ENCODE measurements at regions not wholly inside any gene's neighbourhood (a gene's known extent, or its start where the extent isn't known, plus 50 kb on each side); places are given as distances from the start of the nearest gene placed in this dataset.

- 0 out of 3 replicates have a peak, but pooled peaks have one; percentile 4 for ATAC-seq
- TF ChIP-seq OSR1 (CRISPR knock-in tag; IDR thresholded peaks at IDR 0.05) (no peak), TSHZ2 (CRISPR knock-in tag; IDR thresholded peaks at IDR 0.05) (no peak), TCF4 (CRISPR knock-in tag; IDR thresholded peaks at IDR 0.05; ENCODE audit: borderline replicate concordance) (0 out of 2 replicates have a peak, but pooled peaks have one; percentile 22), ZNF8 (CRISPR knock-in tag; IDR thresholded peaks at IDR 0.05) (no peak), ZFP3 (CRISPR knock-in tag; IDR thresholded peaks at IDR 0.05) (no peak), ZFP30 (CRISPR knock-in tag; IDR thresholded peaks at IDR 0.05) (no peak), SNAI2 (CRISPR knock-in tag; IDR thresholded peaks at IDR 0.05) (peak; percentile 29; the same call in 1 of the 2 replicates), ARNTL (CRISPR knock-in tag; IDR thresholded peaks at IDR 0.05; ENCODE audit: borderline replicate concordance, low read depth) (no peak), ZNF70 (CRISPR knock-in tag; IDR thresholded peaks at IDR 0.05) (no peak)
These were observed 306.3 kb downstream of the SOX9 start for GRCh38 chr17:72426948-72427760.

- no peak for ATAC-seq
- TF ChIP-seq ZFP30 (CRISPR knock-in tag; IDR thresholded peaks at IDR 0.05), result no peak
- no peak for TF ChIP-seq GLIS3 (CRISPR knock-in tag; IDR thresholded peaks at IDR 0.05)
- TF ChIP-seq TSHZ2 (CRISPR knock-in tag; IDR thresholded peaks at IDR 0.05), result no peak
- TF ChIP-seq ARNTL (CRISPR knock-in tag; IDR thresholded peaks at IDR 0.05; ENCODE audit: borderline replicate concordance, low read depth), result no peak
- TF ChIP-seq SNAI2 (CRISPR knock-in tag; IDR thresholded peaks at IDR 0.05), result no peak
- TF ChIP-seq ZFP3 (CRISPR knock-in tag; IDR thresholded peaks at IDR 0.05), result no peak
- no peak for TF ChIP-seq PPARA (CRISPR knock-in tag; IDR thresholded peaks at IDR 0.05; ENCODE audit: borderline replicate concordance)
- no peak for TF ChIP-seq ESRRG (CRISPR knock-in tag; IDR thresholded peaks at IDR 0.05)
- TF ChIP-seq OSR1 (CRISPR knock-in tag; IDR thresholded peaks at IDR 0.05), result no peak
- TF ChIP-seq TOX (CRISPR knock-in tag; IDR thresholded peaks at IDR 0.05; ENCODE audit: borderline replicate concordance), result no peak
- TF ChIP-seq POU6F1 (CRISPR knock-in tag; IDR thresholded peaks at IDR 0.05; ENCODE audit: borderline replicate concordance, low read depth), result no peak
- TF ChIP-seq BACH2 (CRISPR knock-in tag; IDR thresholded peaks at IDR 0.05; ENCODE audit: borderline replicate concordance), result no peak
- TF ChIP-seq PATZ1 (CRISPR knock-in tag; IDR thresholded peaks at IDR 0.05; ENCODE audit: borderline replicate concordance), result no peak
- no peak for TF ChIP-seq ZNF70 (CRISPR knock-in tag; IDR thresholded peaks at IDR 0.05)
These were observed 306.9 kb downstream of the SOX9 start for GRCh38 chr17:72427761-72428109.

- TF ChIP-seq TCF4 (CRISPR knock-in tag; IDR thresholded peaks at IDR 0.05; ENCODE audit: borderline replicate concordance) (no peak), TOX (CRISPR knock-in tag; IDR thresholded peaks at IDR 0.05; ENCODE audit: borderline replicate concordance) (no peak), CSRNP3 (CRISPR knock-in tag; IDR thresholded peaks at IDR 0.05) (no peak), ZC3H10 (CRISPR knock-in tag; IDR thresholded peaks at IDR 0.05) (no peak), ZNF565 (CRISPR knock-in tag; conservative IDR thresholded peaks at IDR 0.05; ENCODE audit: low read depth) (no peak), ARNTL (CRISPR knock-in tag; IDR thresholded peaks at IDR 0.05; ENCODE audit: borderline replicate concordance, low read depth) (no peak), ESRRG (CRISPR knock-in tag; IDR thresholded peaks at IDR 0.05) (no peak), SNAI2 (CRISPR knock-in tag; IDR thresholded peaks at IDR 0.05) (no peak), RARB (CRISPR knock-in tag; IDR thresholded peaks at IDR 0.05) (no peak), OSR1 (CRISPR knock-in tag; IDR thresholded peaks at IDR 0.05) (no peak), BACH2 (CRISPR knock-in tag; IDR thresholded peaks at IDR 0.05; ENCODE audit: borderline replicate concordance) (no peak), POU6F1 (CRISPR knock-in tag; IDR thresholded peaks at IDR 0.05; ENCODE audit: borderline replicate concordance, low read depth) (no peak)
- ATAC-seq, result peak; percentile 32; the same call in 2 of the 3 replicates
These were observed 308.3 kb downstream of the SOX9 start for GRCh38 chr17:72429066-72429638.
